ENCODE measurements at regions not wholly inside any gene's neighbourhood (a gene's known extent, or its start where the extent isn't known, plus 50 kb on each side); places are given as distances from the start of the nearest gene placed in this dataset.

- no peak for DNase-seq (ENCODE audit: low read depth)
- no peak for TF ChIP-seq CTCF (IDR thresholded peaks at IDR 0.05; ENCODE audit: low read length, missing control alignments)
Observed at GRCh38 chr2:155020246-155020645, 321.8 kb downstream of the KCNJ3 start.

GRCh38 chr2:155010925-155011324 lies 312.4 kb downstream of the KCNJ3 start:
- no peak for DNase-seq (ENCODE audit: low read depth)
- no peak for TF ChIP-seq CTCF (IDR thresholded peaks at IDR 0.05; ENCODE audit: low read length, missing control alignments)
- no peak overlapping the region for H3K4me3 ChIP-seq (replicated peaks; ENCODE audit: low read depth, low read length)

More at GRCh38 chr2:155020246-155020645, 321.8 kb downstream of the KCNJ3 start:
- no peak overlapping the region for H3K4me3 ChIP-seq (replicated peaks; ENCODE audit: low read depth, low read length)

GRCh38 chr2:154995361-154995760 lies 296.9 kb downstream of the KCNJ3 start:
- no peak for TF ChIP-seq CTCF (IDR thresholded peaks at IDR 0.05; ENCODE audit: low read length, missing control alignments)
- H3K4me3 ChIP-seq (replicated peaks; ENCODE audit: low read depth, low read length): no peak overlapping the region
- no peak for DNase-seq (ENCODE audit: low read depth)

GRCh38 chr2:154992826-154993225 lies 294.3 kb downstream of the KCNJ3 start:
- no peak overlapping the region for H3K4me3 ChIP-seq (replicated peaks; ENCODE audit: low read depth, low read length)
- DNase-seq (ENCODE audit: low read depth): no peak
- TF ChIP-seq CTCF (IDR thresholded peaks at IDR 0.05; ENCODE audit: low read length, missing control alignments): no peak

GRCh38 chr2:154978710-154979109 lies 280.2 kb downstream of the KCNJ3 start:
- TF ChIP-seq CTCF (IDR thresholded peaks at IDR 0.05; ENCODE audit: low read length, missing control alignments): no peak
- no peak overlapping the region for H3K4me3 ChIP-seq (replicated peaks; ENCODE audit: low read depth, low read length)
- DNase-seq (ENCODE audit: low read depth): no peak

GRCh38 chr2:154978244-154978643 lies 279.7 kb downstream of the KCNJ3 start:
- H3K4me3 ChIP-seq (replicated peaks; ENCODE audit: low read depth, low read length): no peak overlapping the region
- no peak for DNase-seq (ENCODE audit: low read depth)
- no peak for TF ChIP-seq CTCF (IDR thresholded peaks at IDR 0.05; ENCODE audit: low read length, missing control alignments)

- no peak for DNase-seq (ENCODE audit: low read depth)
- no peak overlapping the region for H3K4me3 ChIP-seq (replicated peaks; ENCODE audit: low read depth, low read length)
- no peak for TF ChIP-seq CTCF (IDR thresholded peaks at IDR 0.05; ENCODE audit: low read length, missing control alignments)
Observed at GRCh38 chr2:154974041-154974440, 275.5 kb downstream of the KCNJ3 start.

All from fibroblast of pulmonary artery (primary cell).